ENCODE measurements at regions not wholly inside any gene's neighbourhood (a gene's known extent, or its start where the extent isn't known, plus 50 kb on each side); places are given as distances from the start of the nearest gene placed in this dataset.
A peak's percentile ranks its signal among the peaks of the same experiment; 100 is the strongest.
"Not testable (repeated sequence)": the region's sequence is repeated elsewhere in the genome, so short reads cannot be mapped to it uniquely, and the experiment has no call there.

- DNase-seq = no peak
These were observed 278.2 kb upstream of the PREP start for GRCh38 chr6:105681061-105681460.

- no peak for DNase-seq
These were observed 277.2 kb upstream of the PREP start for GRCh38 chr6:105680131-105680530.

GRCh38 chr6:105678516-105678915, 275.6 kb upstream of the PREP start:
- no peak for DNase-seq

GRCh38 chr6:105677671-105678475, 275.0 kb upstream of the PREP start:
- no peak for DNase-seq

- no peak for DNase-seq
These were observed 274.0 kb upstream of the PREP start for GRCh38 chr6:105676857-105677256.

GRCh38 chr6:105675715-105676397, 273.0 kb upstream of the PREP start:
- DNase-seq = no peak

- not testable (repeated sequence) for DNase-seq
These were observed 270.1 kb upstream of the PREP start for GRCh38 chr6:105672856-105673538.

- DNase-seq = no peak
These were observed 266.4 kb upstream of the PREP start for GRCh38 chr6:105669232-105669631.

GRCh38 chr6:105667056-105667455, 264.2 kb upstream of the PREP start:
- no peak for DNase-seq

- DNase-seq = no peak
These were observed 262.0 kb upstream of the PREP start for GRCh38 chr6:105664931-105665330.

GRCh38 chr6:105651969-105652368, 249.1 kb upstream of the PREP start:
- DNase-seq = no peak

GRCh38 chr6:105650347-105650746, 247.5 kb upstream of the PREP start:
- no peak for DNase-seq

- peak; percentile 7 for DNase-seq
These were observed 246.3 kb upstream of the PREP start for GRCh38 chr6:105649192-105649591.

GRCh38 chr6:105648276-105648675, 245.4 kb upstream of the PREP start:
- DNase-seq = peak; percentile 45

GRCh38 chr6:105646391-105646867, 243.5 kb upstream of the PREP start:
- DNase-seq = peak; percentile 9

- DNase-seq = no peak
These were observed 243.1 kb upstream of the PREP start for GRCh38 chr6:105645958-105646357.

- DNase-seq = no peak
These were observed 242.3 kb upstream of the PREP start for GRCh38 chr6:105645156-105645555.

- DNase-seq = no peak
These were observed 241.8 kb upstream of the PREP start for GRCh38 chr6:105644691-105645090.

- no peak for DNase-seq
These were observed 241.2 kb upstream of the PREP start for GRCh38 chr6:105644073-105644489.

- no peak for DNase-seq
These were observed 239.8 kb upstream of the PREP start for GRCh38 chr6:105642708-105643107.

- DNase-seq = no peak
These were observed 238.6 kb upstream of the PREP start for GRCh38 chr6:105641504-105641903.

- no peak for DNase-seq
These were observed 236.2 kb upstream of the PREP start for GRCh38 chr6:105639124-105639523.

GRCh38 chr6:105633814-105634213, 230.9 kb upstream of the PREP start:
- DNase-seq = no peak

Measured in NCI-H510A treated with DMSO at 0.1 percent for 48 hours (cell line).